Neural cell (in vitro differentiated cells): ENCODE measurements at regions not wholly inside any gene's neighbourhood (a gene's known extent, or its start where the extent isn't known, plus 50 kb on each side); places are given as distances from the start of the nearest gene placed in this dataset.

Experiments
- H2AFZ ChIP-seq: fragments of 200-600, 300-800 bp; sonication (generic), shearing (Covaris generic); 2 replicates; pipeline ENCODE4 v1.6.0; 2014; ENCODE audit warnings: low read depth, mild to moderate bottlenecking, antibody characterized with exemption, low read length, moderate library complexity
- H3F3A ChIP-seq: fragments of 200-600 bp; shearing (Covaris generic); 2 replicates; pipeline ENCODE4 v1.6.1; 2016; ENCODE audit warnings: mild to moderate bottlenecking, moderate library complexity, mixed read lengths, antibody characterized with exemption, low read length; ENCODE audit not compliant: insufficient read depth, poor library complexity, severe bottlenecking
- H3K27ac ChIP-seq: fragments of 200-600, 300-800 bp; sonication (generic), shearing (Covaris generic); 2 replicates; pipeline ENCODE4 v1.5.1; 2014; ENCODE audit warnings: mild to moderate bottlenecking, low read length, moderate library complexity
- H3K27me3 ChIP-seq: fragments of 300-800, 200-600 bp; sonication (generic), shearing (Covaris generic); 2 replicates; pipeline ENCODE4 v1.6.0; 2014; ENCODE audit warnings: mild to moderate bottlenecking, low read depth, low read length, moderate library complexity; ENCODE audit not compliant: insufficient read depth
- H3K36me3 ChIP-seq: fragments of 300-800, 200-600 bp; sonication (generic), shearing (Covaris generic); 2 replicates; pipeline ENCODE4 v1.5.1; 2014; ENCODE audit warnings: mild to moderate bottlenecking, antibody characterized with exemption, low read length, moderate library complexity; ENCODE audit not compliant: insufficient read depth
- H3K4me2 ChIP-seq: fragments of 300-800, 200-600 bp; sonication (generic), shearing (Covaris generic); 2 replicates; pipeline ENCODE4 v1.6.0; 2014; ENCODE audit warnings: mild to moderate bottlenecking, low read length
- H3K4me3 ChIP-seq: fragments of 300-800, 200-600 bp; sonication (generic), shearing (Covaris generic); 2 replicates; pipeline ENCODE4 v1.5.1; 2014; ENCODE audit warnings: mild to moderate bottlenecking, low read length, moderate library complexity
- H3K79me2 ChIP-seq: fragments of 200-600 bp; shearing (Covaris generic); replicated peaks from 2 replicates; pipeline ENCODE4 v1.6.0; 2014; ENCODE audit warnings: mild to moderate bottlenecking, low read length, moderate library complexity; ENCODE audit not compliant: insufficient read depth
- H3K9ac ChIP-seq: fragments of 300-800, 200-600 bp; sonication (generic), shearing (Covaris generic); 2 replicates; pipeline ENCODE4 v1.6.1; 2016; ENCODE audit warnings: mild to moderate bottlenecking, low read length, mixed read lengths
- H3K9me2 ChIP-seq: fragments of 200-600 bp; shearing (Covaris generic); 2 replicates; pipeline ENCODE4 v1.6.1; 2016; ENCODE audit warnings: mild to moderate bottlenecking, low read length, mixed read lengths; ENCODE audit not compliant: insufficient read depth
- H3K9me3 ChIP-seq: fragments of 200-600, 300-800 bp; sonication (generic), shearing (Covaris generic); 2 replicates; pipeline ENCODE4 v1.6.1; 2016; ENCODE audit warnings: mild to moderate bottlenecking, mixed run types, low read length, moderate library complexity, mixed read lengths
- H4K20me1 ChIP-seq: fragments of 200-600 bp; shearing (Covaris generic); 2 replicates; pipeline ENCODE4 v1.6.1; 2016; ENCODE audit warnings: mild to moderate bottlenecking, mixed run types; ENCODE audit not compliant: insufficient read depth
- EZH2 ChIP-seq: fragments of 200-600, 300-800 bp; shearing (Covaris generic), sonication (generic); IDR thresholded peaks from 2 replicates; pipeline ENCODE4 v1.6.1; 2014; ENCODE audit warnings: antibody characterized with exemption, low read length, borderline replicate concordance, mild to moderate bottlenecking; ENCODE audit not compliant: insufficient read depth, poor library complexity, severe bottlenecking
- MXI1 ChIP-seq: fragments of 450-650 bp; conservative IDR thresholded peaks from 2 replicates; pipeline ENCODE4 v1.6.1; 2014; ENCODE audit warnings: antibody characterized with exemption, mild to moderate bottlenecking; ENCODE audit not compliant: poor library complexity, severe bottlenecking
- POLR2AphosphoS5 ChIP-seq: IDR thresholded peaks from 2 replicates; pipeline ENCODE4 v1.6.1; 2012
- RAD21 ChIP-seq: fragments of 450-650 bp; conservative IDR thresholded peaks from 2 replicates; pipeline ENCODE4 v1.6.1; 2014; ENCODE audit warnings: antibody characterized with exemption, mild to moderate bottlenecking, moderate library complexity
- SMC3 ChIP-seq: fragments of 450-650 bp; conservative IDR thresholded peaks from 2 replicates; pipeline ENCODE4 v1.6.1; 2014; ENCODE audit warnings: antibody characterized with exemption, mild to moderate bottlenecking, moderate library complexity; ENCODE audit not compliant: poor library complexity
- TAF1 ChIP-seq: IDR thresholded peaks from 2 replicates; pipeline ENCODE4 v1.6.1; 2012; ENCODE audit warnings: low read depth
- TF ChIP-seq, protein P1 (sequence below): fragments of 450-650 bp; IDR thresholded peaks from 2 replicates; pipeline ENCODE4 v1.5.1; 2014; ENCODE audit warnings: antibody characterized with exemption, mild to moderate bottlenecking, moderate library complexity; ENCODE audit not compliant: poor library complexity, severe bottlenecking
- TF ChIP-seq, protein P2 (sequence below): IDR thresholded peaks from 2 replicates; pipeline ENCODE4 v1.6.1; 2012; ENCODE audit warnings: borderline replicate concordance

GRCh38 chr4:148965080-148965479 lies 522.9 kb upstream of the NR3C2 start:
- no peaks in the 10 kb centered on the region for H3K27me3 ChIP-seq
- no peak overlapping the region for H3K27ac ChIP-seq
- no peak overlapping the region for H3K9ac ChIP-seq
- H3K79me2 ChIP-seq, result no peaks in the 10 kb centered on the region
- no peaks in the 10 kb centered on the region for H3K36me3 ChIP-seq
- H2AFZ ChIP-seq, result no peak overlapping the region
- H3K9me2 ChIP-seq, result no peaks in the 10 kb centered on the region
- TF ChIP-seq, protein P1, sequence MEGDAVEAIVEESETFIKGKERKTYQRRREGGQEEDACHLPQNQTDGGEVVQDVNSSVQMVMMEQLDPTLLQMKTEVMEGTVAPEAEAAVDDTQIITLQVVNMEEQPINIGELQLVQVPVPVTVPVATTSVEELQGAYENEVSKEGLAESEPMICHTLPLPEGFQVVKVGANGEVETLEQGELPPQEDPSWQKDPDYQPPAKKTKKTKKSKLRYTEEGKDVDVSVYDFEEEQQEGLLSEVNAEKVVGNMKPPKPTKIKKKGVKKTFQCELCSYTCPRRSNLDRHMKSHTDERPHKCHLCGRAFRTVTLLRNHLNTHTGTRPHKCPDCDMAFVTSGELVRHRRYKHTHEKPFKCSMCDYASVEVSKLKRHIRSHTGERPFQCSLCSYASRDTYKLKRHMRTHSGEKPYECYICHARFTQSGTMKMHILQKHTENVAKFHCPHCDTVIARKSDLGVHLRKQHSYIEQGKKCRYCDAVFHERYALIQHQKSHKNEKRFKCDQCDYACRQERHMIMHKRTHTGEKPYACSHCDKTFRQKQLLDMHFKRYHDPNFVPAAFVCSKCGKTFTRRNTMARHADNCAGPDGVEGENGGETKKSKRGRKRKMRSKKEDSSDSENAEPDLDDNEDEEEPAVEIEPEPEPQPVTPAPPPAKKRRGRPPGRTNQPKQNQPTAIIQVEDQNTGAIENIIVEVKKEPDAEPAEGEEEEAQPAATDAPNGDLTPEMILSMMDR, result no peak
- TF ChIP-seq, protein P2, sequence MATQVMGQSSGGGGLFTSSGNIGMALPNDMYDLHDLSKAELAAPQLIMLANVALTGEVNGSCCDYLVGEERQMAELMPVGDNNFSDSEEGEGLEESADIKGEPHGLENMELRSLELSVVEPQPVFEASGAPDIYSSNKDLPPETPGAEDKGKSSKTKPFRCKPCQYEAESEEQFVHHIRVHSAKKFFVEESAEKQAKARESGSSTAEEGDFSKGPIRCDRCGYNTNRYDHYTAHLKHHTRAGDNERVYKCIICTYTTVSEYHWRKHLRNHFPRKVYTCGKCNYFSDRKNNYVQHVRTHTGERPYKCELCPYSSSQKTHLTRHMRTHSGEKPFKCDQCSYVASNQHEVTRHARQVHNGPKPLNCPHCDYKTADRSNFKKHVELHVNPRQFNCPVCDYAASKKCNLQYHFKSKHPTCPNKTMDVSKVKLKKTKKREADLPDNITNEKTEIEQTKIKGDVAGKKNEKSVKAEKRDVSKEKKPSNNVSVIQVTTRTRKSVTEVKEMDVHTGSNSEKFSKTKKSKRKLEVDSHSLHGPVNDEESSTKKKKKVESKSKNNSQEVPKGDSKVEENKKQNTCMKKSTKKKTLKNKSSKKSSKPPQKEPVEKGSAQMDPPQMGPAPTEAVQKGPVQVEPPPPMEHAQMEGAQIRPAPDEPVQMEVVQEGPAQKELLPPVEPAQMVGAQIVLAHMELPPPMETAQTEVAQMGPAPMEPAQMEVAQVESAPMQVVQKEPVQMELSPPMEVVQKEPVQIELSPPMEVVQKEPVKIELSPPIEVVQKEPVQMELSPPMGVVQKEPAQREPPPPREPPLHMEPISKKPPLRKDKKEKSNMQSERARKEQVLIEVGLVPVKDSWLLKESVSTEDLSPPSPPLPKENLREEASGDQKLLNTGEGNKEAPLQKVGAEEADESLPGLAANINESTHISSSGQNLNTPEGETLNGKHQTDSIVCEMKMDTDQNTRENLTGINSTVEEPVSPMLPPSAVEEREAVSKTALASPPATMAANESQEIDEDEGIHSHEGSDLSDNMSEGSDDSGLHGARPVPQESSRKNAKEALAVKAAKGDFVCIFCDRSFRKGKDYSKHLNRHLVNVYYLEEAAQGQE, result no peak
- TF ChIP-seq RAD21 (no peak), POLR2AphosphoS5 (no peak), TAF1 (no peak), MXI1 (no peak), SMC3 (no peak)
- no peak overlapping the region for H3K4me2 ChIP-seq
- H3F3A ChIP-seq, result no peaks in the 10 kb centered on the region
- H3K9me3 ChIP-seq, result no peaks in the 10 kb centered on the region
- H3K4me3 ChIP-seq, result no peak overlapping the region
- H4K20me1 ChIP-seq, result no peaks in the 10 kb centered on the region

GRCh38 chr4:148964456-148964855 lies 522.2 kb upstream of the NR3C2 start:
- Histone ChIP-seq H3K79me2 (no peaks in the 10 kb centered on the region), H3K9ac (no peak overlapping the region)
- TF ChIP-seq SMC3 (no peak), TAF1 (no peak), MXI1 (no peak)

DNA sequence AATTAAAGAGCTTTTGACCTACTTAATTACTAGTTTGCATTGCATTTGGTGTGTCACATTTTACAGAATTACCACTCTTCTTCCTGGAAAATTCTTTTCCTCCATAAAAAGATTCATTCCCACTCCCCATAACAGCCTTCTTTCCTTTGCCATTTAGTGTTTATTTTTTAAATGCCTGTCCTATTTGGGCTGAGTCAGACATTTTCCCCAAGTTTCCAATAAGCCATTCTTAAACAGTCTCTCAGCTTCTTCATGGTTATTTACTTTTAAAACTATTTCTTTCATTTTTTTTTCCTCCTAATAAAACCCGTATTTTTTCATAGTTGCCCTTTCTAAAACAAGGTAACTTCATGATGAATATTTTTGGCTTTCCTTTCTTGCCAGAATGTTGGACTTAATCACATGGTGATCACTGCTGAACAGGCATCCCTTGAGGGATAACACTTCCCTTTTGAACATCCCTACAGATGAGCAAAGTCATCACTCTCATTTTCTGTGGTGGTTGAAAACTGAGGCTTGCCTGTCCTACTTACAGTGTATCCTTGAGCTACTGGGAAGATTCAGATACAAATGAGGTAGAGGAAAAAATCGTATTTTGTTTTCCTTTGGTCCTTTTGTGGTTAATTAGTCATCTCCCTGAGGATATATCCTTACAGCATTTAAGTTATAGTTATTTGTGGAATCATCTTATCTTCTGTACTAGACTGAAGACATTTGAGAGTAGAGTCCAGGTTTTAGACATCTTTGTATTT lies 520.5 kb upstream of the NR3C2 start:
- H2AFZ ChIP-seq, result no peak overlapping the region
- H3K9ac ChIP-seq, result no peak overlapping the region
- no peaks in the 10 kb centered on the region for H3K27me3 ChIP-seq
- H3K36me3 ChIP-seq, result no peaks in the 10 kb centered on the region
- no peak overlapping the region for H3K4me3 ChIP-seq
- no peaks in the 10 kb centered on the region for H4K20me1 ChIP-seq
- no peak overlapping the region for H3K4me2 ChIP-seq
- H3K79me2 ChIP-seq, result no peaks in the 10 kb centered on the region
- H3K27ac ChIP-seq, result no peak overlapping the region
- H3K9me3 ChIP-seq, result no peaks in the 10 kb centered on the region
- H3F3A ChIP-seq, result no peaks in the 10 kb centered on the region
- H3K9me2 ChIP-seq, result no peaks in the 10 kb centered on the region
- TF ChIP-seq POLR2AphosphoS5, result no peak
- no peak for TF ChIP-seq EZH2

More at GRCh38 chr4:148964456-148964855, 522.2 kb upstream of the NR3C2 start:
- Histone ChIP-seq H3K4me2 (no peak overlapping the region), H2AFZ (no peak overlapping the region), H3K36me3 (no peaks in the 10 kb centered on the region), H3K27me3 (no peaks in the 10 kb centered on the region), H3K9me2 (no peaks in the 10 kb centered on the region), H3K4me3 (no peak overlapping the region), H3K9me3 (no peaks in the 10 kb centered on the region), H4K20me1 (no peaks in the 10 kb centered on the region), H3K27ac (no peak overlapping the region), H3F3A (no peaks in the 10 kb centered on the region)
